ENCODE measurements at regions not wholly inside any gene's neighbourhood (a gene's known extent, or its start where the extent isn't known, plus 50 kb on each side); places are given as distances from the start of the nearest gene placed in this dataset.

GRCh38 chr14:28678887-28679286 is 87.7 kb upstream of the FOXG1 start:
- Mint-ChIP-seq H3K4me3 (no peak overlapping the region), H3K27ac (no peak overlapping the region), H3K4me1 (ENCODE audit: low read depth) (no peaks in the 10 kb centered on the region), H3K27me3 (no peaks in the 10 kb centered on the region), H3K36me3 (ENCODE audit: low read depth) (no peaks in the 10 kb centered on the region), H3K9me3 (peaks cover 7% of the 10 kb centered on the region)
- POLR2A ChIA-PET = no interaction called here
- CTCF ChIA-PET = no interaction called here
- ATAC-seq = no peak
- DNase-seq = no peak
- intact Hi-C loops (cut with micrococcal nuclease) = no loop called here
- no peak for TF ChIP-seq CTCF (IDR thresholded peaks at IDR 0.05)

- no peak overlapping the region for H3K4me3 Mint-ChIP-seq
- peaks cover 4% of the 10 kb centered on the region for H3K9me3 Mint-ChIP-seq
- intact Hi-C loops (cut with micrococcal nuclease) = no loop called here
- CTCF ChIA-PET = no interaction called here
- no peak for ATAC-seq
- no peak for TF ChIP-seq CTCF (IDR thresholded peaks at IDR 0.05)
- POLR2A ChIA-PET = no interaction called here
- H3K27ac Mint-ChIP-seq = no peak overlapping the region
- no peaks in the 10 kb centered on the region for H3K27me3 Mint-ChIP-seq
- no peaks in the 10 kb centered on the region for H3K4me1 Mint-ChIP-seq (ENCODE audit: low read depth)
- no peak for DNase-seq
- no peaks in the 10 kb centered on the region for H3K36me3 Mint-ChIP-seq (ENCODE audit: low read depth)
These were observed 84.9 kb upstream of the FOXG1 start for GRCh38 chr14:28681681-28682080.

GRCh38 chr14:28690029-28690692 is 76.4 kb upstream of the FOXG1 start:
- POLR2A ChIA-PET = no interaction called here
- ATAC-seq (no peak), DNase-seq (no peak)
- Mint-ChIP-seq H3K4me1 (ENCODE audit: low read depth) (no peaks in the 10 kb centered on the region), H3K9me3 (no peaks in the 10 kb centered on the region), H3K27ac (no peak overlapping the region), H3K27me3 (no peaks in the 10 kb centered on the region), H3K36me3 (ENCODE audit: low read depth) (no peaks in the 10 kb centered on the region), H3K4me3 (no peak overlapping the region)
- intact Hi-C loops (cut with micrococcal nuclease) = no loop called here
- no peak for TF ChIP-seq CTCF (IDR thresholded peaks at IDR 0.05)
- CTCF ChIA-PET = no interaction called here

GRCh38 chr14:28695109-28695508 is 71.5 kb upstream of the FOXG1 start:
- Mint-ChIP-seq H3K27ac (no peak overlapping the region), H3K9me3 (peaks cover 7% of the 10 kb centered on the region), H3K36me3 (ENCODE audit: low read depth) (no peaks in the 10 kb centered on the region), H3K4me1 (ENCODE audit: low read depth) (no peaks in the 10 kb centered on the region), H3K27me3 (no peaks in the 10 kb centered on the region), H3K4me3 (no peak overlapping the region)
- CTCF ChIA-PET = no interaction called here
- intact Hi-C loops (cut with micrococcal nuclease) = no loop called here
- ATAC-seq (no peak), DNase-seq (no peak)
- POLR2A ChIA-PET = no interaction called here
- no peak for TF ChIP-seq CTCF (IDR thresholded peaks at IDR 0.05)

- Mint-ChIP-seq H3K27me3 (no peaks in the 10 kb centered on the region), H3K27ac (no peak overlapping the region), H3K4me1 (ENCODE audit: low read depth) (no peaks in the 10 kb centered on the region), H3K9me3 (peaks cover 10% of the 10 kb centered on the region), H3K4me3 (no peak overlapping the region), H3K36me3 (ENCODE audit: low read depth) (no peaks in the 10 kb centered on the region)
- TF ChIP-seq CTCF (IDR thresholded peaks at IDR 0.05) = no peak
- intact Hi-C loops (cut with micrococcal nuclease) = no loop called here
- ChIA-PET CTCF (no interaction called here), POLR2A (interaction anchor here (0.6 kb wide), 1 partner anchor 1018 kb away, joined by 3 read pairs; no protein-coding TSS in a partner anchor)
- ATAC-seq (no peak), DNase-seq (no peak)
These were observed 64.9 kb upstream of the FOXG1 start for GRCh38 chr14:28701733-28702132.

Data from activated CD8-positive, alpha-beta T cell treated with anti-CD3 and anti-CD28 coated beads for 36 hours (primary cell).